ENCODE measurements at regions not wholly inside any gene's neighbourhood (a gene's known extent, or its start where the extent isn't known, plus 50 kb on each side); places are given as distances from the start of the nearest gene placed in this dataset.

DNA sequence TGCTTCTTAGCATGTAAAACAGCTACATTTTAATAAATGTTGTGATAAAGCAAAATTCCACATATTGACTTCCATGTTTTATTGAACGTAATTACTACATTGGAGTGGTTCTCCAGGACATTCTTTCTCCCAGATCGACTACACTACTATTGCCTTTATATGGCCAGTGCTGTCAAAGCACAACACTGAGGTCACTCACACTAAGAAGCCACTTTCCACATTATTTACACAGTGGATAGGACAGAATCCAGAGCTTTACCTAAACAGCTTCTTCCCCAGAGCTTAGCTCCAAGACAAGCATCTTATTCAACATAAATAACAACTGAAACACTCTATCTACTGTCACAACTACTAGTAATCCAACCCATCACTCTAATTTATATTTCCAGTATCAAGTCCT lies 73.9 kb upstream of the WDR75 start:
- TF ChIP-seq ZFX (IDR thresholded peaks at IDR 0.05; ENCODE audit: borderline replicate concordance) = no peak
- TF ChIP-seq, protein P1, sequence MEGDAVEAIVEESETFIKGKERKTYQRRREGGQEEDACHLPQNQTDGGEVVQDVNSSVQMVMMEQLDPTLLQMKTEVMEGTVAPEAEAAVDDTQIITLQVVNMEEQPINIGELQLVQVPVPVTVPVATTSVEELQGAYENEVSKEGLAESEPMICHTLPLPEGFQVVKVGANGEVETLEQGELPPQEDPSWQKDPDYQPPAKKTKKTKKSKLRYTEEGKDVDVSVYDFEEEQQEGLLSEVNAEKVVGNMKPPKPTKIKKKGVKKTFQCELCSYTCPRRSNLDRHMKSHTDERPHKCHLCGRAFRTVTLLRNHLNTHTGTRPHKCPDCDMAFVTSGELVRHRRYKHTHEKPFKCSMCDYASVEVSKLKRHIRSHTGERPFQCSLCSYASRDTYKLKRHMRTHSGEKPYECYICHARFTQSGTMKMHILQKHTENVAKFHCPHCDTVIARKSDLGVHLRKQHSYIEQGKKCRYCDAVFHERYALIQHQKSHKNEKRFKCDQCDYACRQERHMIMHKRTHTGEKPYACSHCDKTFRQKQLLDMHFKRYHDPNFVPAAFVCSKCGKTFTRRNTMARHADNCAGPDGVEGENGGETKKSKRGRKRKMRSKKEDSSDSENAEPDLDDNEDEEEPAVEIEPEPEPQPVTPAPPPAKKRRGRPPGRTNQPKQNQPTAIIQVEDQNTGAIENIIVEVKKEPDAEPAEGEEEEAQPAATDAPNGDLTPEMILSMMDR (IDR thresholded peaks at IDR 0.05) = no peak
- H3K27ac ChIP-seq = no peak overlapping the region

DNA sequence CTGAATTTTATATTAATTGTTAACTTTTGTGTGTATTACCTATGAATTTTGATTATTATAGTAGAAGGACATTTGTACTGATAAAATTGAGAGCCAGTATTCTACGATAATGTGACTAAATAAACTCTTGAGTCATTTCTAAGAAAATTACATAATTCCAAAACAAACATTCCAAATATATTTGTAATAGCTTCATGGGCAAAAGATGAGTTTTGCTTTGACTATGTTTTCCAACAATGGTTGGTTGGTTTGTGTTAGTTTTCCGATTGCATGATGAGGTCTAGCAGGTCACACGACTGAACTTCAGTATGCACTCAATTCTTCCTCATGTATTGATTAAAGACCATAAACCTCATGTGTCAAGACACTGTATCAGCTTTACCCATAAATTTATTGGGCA lies 71.7 kb upstream of the WDR75 start:
- no peak for TF ChIP-seq ZFX (IDR thresholded peaks at IDR 0.05; ENCODE audit: borderline replicate concordance)
- TF ChIP-seq, protein P1 (IDR thresholded peaks at IDR 0.05) = no peak
- no peak overlapping the region for H3K27ac ChIP-seq

DNA sequence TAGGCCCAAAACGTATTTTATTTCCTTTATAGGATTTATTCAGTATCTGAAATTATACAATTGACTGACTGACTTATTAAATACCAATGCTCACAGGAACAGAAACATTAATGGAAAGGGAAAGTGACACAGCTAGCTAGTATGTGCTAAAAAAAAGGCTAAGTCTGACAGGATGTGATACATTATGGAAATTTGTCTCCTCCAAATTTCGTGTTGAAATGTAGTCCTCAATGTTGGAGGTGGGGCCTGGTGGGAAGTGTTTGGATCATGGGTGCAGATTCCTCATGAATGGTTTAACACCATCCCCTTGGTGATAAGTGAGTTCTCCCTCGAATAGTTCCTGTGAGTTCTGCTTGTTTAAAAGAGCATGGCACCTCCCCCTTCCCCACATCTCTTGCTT lies 70.6 kb upstream of the WDR75 start:
- no peak overlapping the region for H3K27ac ChIP-seq
- TF ChIP-seq ZFX (IDR thresholded peaks at IDR 0.05; ENCODE audit: borderline replicate concordance) = no peak
- TF ChIP-seq, protein P1 (IDR thresholded peaks at IDR 0.05) = no peak

DNA sequence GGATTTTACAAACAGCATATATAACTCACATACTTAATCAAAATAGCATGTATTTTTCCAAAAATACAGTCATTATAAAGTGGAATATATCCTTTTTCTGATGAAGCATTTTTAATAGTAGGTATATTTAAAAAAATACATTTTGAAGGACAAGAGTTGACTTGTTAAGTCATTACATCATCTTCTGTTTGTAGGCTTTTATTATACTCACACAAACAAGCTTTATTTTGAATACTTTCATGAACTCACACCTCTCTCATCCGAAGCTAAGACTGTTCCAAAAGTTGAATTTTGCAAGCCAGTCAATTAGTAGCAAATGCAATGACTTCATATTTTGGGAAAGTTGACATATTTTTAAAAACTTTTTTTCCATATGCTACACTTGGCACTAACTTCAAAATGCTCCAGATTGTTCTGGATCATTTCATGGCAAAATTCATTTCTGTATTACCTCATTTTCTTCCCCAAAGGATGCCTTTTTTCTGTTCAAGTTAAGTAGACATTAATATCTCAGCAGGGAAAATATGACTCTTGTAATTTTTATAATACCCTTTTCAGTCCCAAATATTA lies 68.5 kb upstream of the WDR75 start:
- no peak for TF ChIP-seq ZFX (IDR thresholded peaks at IDR 0.05; ENCODE audit: borderline replicate concordance)
- TF ChIP-seq, protein P1 (IDR thresholded peaks at IDR 0.05) = no peak
- no peak overlapping the region for H3K27ac ChIP-seq

DNA sequence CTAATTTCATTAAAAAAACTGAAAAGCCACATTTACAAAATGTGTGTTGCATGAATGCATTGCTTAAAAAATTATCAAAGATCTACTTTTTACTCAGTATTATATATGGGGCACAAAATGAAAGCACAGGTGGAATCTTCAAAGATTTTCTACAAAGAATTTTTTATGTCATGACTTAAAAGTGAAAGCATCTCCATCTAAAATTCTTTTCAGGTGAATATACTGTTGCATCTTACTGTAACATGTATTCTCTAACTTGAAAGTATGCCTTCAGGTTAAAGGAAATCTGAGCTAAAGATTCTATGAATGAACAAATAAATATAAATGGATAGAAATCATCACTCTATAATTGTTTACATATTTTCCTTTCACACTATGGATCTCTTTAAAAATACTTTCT lies 66.8 kb upstream of the WDR75 start:
- no peak overlapping the region for H3K27ac ChIP-seq
- no peak for TF ChIP-seq ZFX (IDR thresholded peaks at IDR 0.05; ENCODE audit: borderline replicate concordance)
- TF ChIP-seq, protein P1 (IDR thresholded peaks at IDR 0.05) = no peak

DNA sequence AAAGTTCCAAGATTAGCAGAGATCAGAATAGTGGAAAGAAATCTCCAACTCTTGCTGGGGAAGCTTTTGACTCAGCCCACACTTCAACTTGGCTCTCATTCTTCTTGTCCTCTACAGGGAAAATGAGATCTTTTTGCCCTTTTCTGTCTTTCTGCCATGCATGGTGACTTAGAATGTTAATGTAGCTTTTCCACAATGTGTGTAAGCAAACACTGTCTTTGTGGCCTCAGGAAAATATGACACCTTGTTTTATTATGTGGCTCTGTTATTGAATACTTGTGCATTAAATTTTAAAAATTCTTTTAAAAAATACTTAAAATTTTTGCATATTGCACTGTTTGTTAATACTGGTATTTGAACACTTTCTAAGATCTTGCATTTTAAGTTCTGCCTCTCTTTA lies 65.4 kb upstream of the WDR75 start:
- no peak overlapping the region for H3K27ac ChIP-seq
- TF ChIP-seq, protein P1 (IDR thresholded peaks at IDR 0.05) = no peak
- no peak for TF ChIP-seq ZFX (IDR thresholded peaks at IDR 0.05; ENCODE audit: borderline replicate concordance)

DNA sequence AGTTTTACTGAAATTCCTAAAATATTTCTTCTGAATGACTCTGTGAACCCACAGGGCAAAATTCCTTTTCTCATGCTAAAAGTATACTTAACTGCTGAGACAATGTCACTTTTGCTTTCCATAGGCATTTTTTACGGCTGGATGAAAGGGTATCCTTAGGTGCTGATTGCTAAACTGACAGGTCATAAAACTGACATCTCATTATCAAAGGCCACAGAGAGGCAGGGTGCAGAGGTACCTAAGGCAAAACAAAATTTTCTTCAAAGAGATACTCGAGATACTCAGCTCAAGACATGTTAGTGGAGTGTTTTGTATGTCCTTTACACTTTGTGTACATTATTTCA lies 62.0 kb upstream of the WDR75 start:
- no peak for TF ChIP-seq ZFX (IDR thresholded peaks at IDR 0.05; ENCODE audit: borderline replicate concordance)
- TF ChIP-seq, protein P1 (IDR thresholded peaks at IDR 0.05) = no peak
- no peak overlapping the region for H3K27ac ChIP-seq

Measured in 22Rv1 (cell line).